Thoracic aorta (tissue), 2 donors: ENCODE measurements at regions not wholly inside any gene's neighbourhood (a gene's known extent, or its start where the extent isn't known, plus 50 kb on each side); places are given as distances from the start of the nearest gene placed in this dataset.

Experiments
- ATAC-seq: fragments of 150-250 bp; one replicate; pipeline ENCODE4 v1.8.0; 2017; ENCODE audit warnings: low read depth; ENCODE audit not compliant: insufficient number of reproducible peaks, low FRiP score
- DNase-seq: peaks from one replicate; pipeline ENCODE4 v3.0.0-alpha.2; 2020; ENCODE audit warnings: low spot score
- H3K27ac ChIP-seq, 2 donors: fragments of 200-600 bp; sonication (generic); 1 replicate in 1 of 2; 2 replicates in 1 of 2; pipeline ENCODE4 v1.5.1; 2016; ENCODE audit warnings: mild to moderate bottlenecking in 2 of 2, moderate library complexity in 2 of 2
- H3K27me3 ChIP-seq: fragments of 200-600 bp; sonication (generic); replicated peaks from 2 replicates; pipeline ENCODE4 v1.6.0; 2016; ENCODE audit warnings: mild to moderate bottlenecking; ENCODE audit not compliant: insufficient read depth
- H3K36me3 ChIP-seq: fragments of 200-600 bp; sonication (generic); one replicate; pipeline ENCODE4 v1.5.1; 2016
- H3K4me1 ChIP-seq, 2 donors: fragments of 200-600 bp; sonication (generic); 1 replicate in 1 of 2; 2 replicates in 1 of 2; pipeline versions ENCODE4 v1.5.1 to v1.6.0; 2016; ENCODE audit warnings: low read depth in 2 of 2, mild to moderate bottlenecking in 1 of 2; ENCODE audit not compliant: control insufficient read depth in 1 of 2
- H3K4me3 ChIP-seq: fragments of 200-600 bp; sonication (generic); 2 replicates; pipeline ENCODE4 v1.5.1; 2016; ENCODE audit warnings: mild to moderate bottlenecking
- H3K9me3 ChIP-seq: fragments of 200-600 bp; sonication (generic); 2 replicates; pipeline ENCODE4 v1.5.1; 2016
- CTCF ChIP-seq: fragments of 200-600 bp; sonication (generic); IDR thresholded peaks from one replicate; pipeline ENCODE4 v1.5.1; 2019; ENCODE audit warnings: antibody characterized with exemption

GRCh38 chr12:45490232-45490881, 239.1 kb upstream of the ARID2 start:
- no peak for ATAC-seq
- no peaks in the 10 kb centered on the region for H3K36me3 ChIP-seq
- peaks cover 0 to 10% of the 10 kb centered on the region in 2 donors for H3K4me1 ChIP-seq
- no peak for DNase-seq
- H3K9me3 ChIP-seq, result no peaks in the 10 kb centered on the region
- no peak for TF ChIP-seq CTCF
- no peaks in the 10 kb centered on the region for H3K27me3 ChIP-seq
- H3K27ac ChIP-seq, result no peak overlapping the region
- no peak overlapping the region for H3K4me3 ChIP-seq

- ATAC-seq (no peak), DNase-seq (no peak)
- TF ChIP-seq CTCF, result no peak
- no peaks in the 10 kb centered on the region for H3K9me3 ChIP-seq
- no peaks in the 10 kb centered on the region for H3K27me3 ChIP-seq
- no peak overlapping the region for H3K27ac ChIP-seq
- no peaks in the 10 kb centered on the region for H3K4me1 ChIP-seq
- no peaks in the 10 kb centered on the region for H3K36me3 ChIP-seq
- H3K4me3 ChIP-seq, result no peak overlapping the region
Observed at GRCh38 chr12:45494279-45494678, 235.2 kb upstream of the ARID2 start.

- H3K4me1 ChIP-seq, result no peaks in the 10 kb centered on the region
- no peak overlapping the region for H3K27ac ChIP-seq
- DNase-seq, result no peak
- no peaks in the 10 kb centered on the region for H3K36me3 ChIP-seq
- no peak for TF ChIP-seq CTCF
- H3K27me3 ChIP-seq, result no peaks in the 10 kb centered on the region
- no peak overlapping the region for H3K4me3 ChIP-seq
- no peak for ATAC-seq
- no peaks in the 10 kb centered on the region for H3K9me3 ChIP-seq
Observed at GRCh38 chr12:45498645-45499044, 230.9 kb upstream of the ARID2 start.

DNA sequence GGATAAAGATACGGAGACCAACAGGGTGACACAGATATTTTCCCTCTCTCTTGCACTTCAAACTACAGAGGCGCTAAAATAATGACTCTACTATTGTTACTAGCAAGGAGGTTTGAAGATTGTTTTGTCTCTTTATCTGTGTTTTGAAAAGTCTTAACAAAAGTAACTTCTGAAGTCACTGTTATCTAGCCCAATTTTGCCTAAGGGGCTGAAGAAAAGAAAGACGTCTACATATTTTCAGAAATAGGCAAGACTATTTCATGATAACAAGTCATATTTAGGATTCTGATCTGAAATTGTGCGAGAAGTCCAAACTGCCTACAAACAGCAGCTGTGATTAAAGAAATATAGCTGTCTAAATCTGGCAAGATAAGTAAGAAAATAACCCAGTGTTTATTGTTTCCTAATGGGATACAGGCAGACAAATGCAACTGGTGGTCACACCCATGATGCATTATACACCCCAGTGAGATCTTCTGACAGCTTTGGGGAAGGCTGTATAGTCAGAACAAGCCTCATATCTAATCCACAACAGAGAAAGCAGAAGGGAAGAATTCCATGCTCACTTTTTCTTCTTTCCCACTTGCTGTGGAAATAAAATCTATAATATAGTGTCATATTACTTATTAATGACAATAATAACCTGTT, 226.9 kb upstream of the ARID2 start:
- ATAC-seq, result no peak
- DNase-seq, result no peak
- Histone ChIP-seq H3K4me3 (no peak overlapping the region), H3K36me3 (no peaks in the 10 kb centered on the region), H3K27me3 (no peaks in the 10 kb centered on the region), H3K9me3 (no peaks in the 10 kb centered on the region), H3K27ac (no peak overlapping the region), H3K4me1 (no peaks in the 10 kb centered on the region)
- no peak for TF ChIP-seq CTCF

DNA sequence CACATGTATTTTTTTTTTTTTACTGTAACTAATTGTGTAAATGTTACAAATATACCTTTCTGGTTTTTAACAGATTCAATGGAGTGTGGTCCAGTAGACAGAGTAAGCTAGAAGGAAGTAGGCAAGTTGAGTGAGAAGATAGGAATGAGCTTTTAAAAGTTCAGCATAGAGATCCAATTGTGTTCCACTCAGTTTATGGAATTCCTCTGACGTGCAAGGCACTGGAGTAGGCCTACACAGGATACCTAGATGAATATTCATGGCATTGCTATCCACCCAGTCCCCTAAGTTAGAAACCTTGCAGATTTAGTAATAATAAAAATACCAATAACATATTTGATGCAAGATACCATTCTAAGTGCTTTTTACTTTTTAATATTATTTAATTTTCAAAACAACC, 225.6 kb upstream of the ARID2 start:
- Histone ChIP-seq H3K4me1 (no peaks in the 10 kb centered on the region), H3K27ac (no peak overlapping the region), H3K4me3 (no peak overlapping the region), H3K9me3 (no peaks in the 10 kb centered on the region), H3K27me3 (no peaks in the 10 kb centered on the region), H3K36me3 (no peaks in the 10 kb centered on the region)
- ATAC-seq (no peak), DNase-seq (no peak)
- no peak for TF ChIP-seq CTCF
